MM.1S (cell line): ENCODE measurements at regions not wholly inside any gene's neighbourhood (a gene's known extent, or its start where the extent isn't known, plus 50 kb on each side); places are given as distances from the start of the nearest gene placed in this dataset.
"Not testable (repeated sequence)": the region's sequence is repeated elsewhere in the genome, so short reads cannot be mapped to it uniquely, and the experiment has no call there.

ENCODE experiments used
- DNase-seq: peaks from one replicate; pipeline ENCODE4 v3.0.0-alpha.2; 2015
- H2AFZ ChIP-seq: fragments of 300-600 bp; sonication (generic); 2 replicates; pipeline ENCODE4 v1.6.0; 2016; ENCODE audit warnings: antibody characterized with exemption, low read length
- H3F3A ChIP-seq: fragments of 300-600 bp; sonication (generic); 2 replicates; pipeline ENCODE4 v1.6.1; 2016; ENCODE audit warnings: mild to moderate bottlenecking, antibody characterized with exemption, low read length, moderate library complexity, mixed read lengths; ENCODE audit not compliant: insufficient read depth
- H3K27ac ChIP-seq: fragments of 300-600 bp; sonication (generic); 2 replicates; pipeline ENCODE4 v1.5.1; 2016; ENCODE audit warnings: mild to moderate bottlenecking, low read length
- H3K27me3 ChIP-seq: fragments of 300-600 bp; sonication (generic); replicated peaks from 2 replicates; pipeline ENCODE4 v1.6.0; 2016; ENCODE audit warnings: low read length; ENCODE audit not compliant: insufficient read depth
- H3K36me3 ChIP-seq: fragments of 300-600 bp; sonication (generic); replicated peaks from 2 replicates; pipeline ENCODE4 v1.6.1; 2016; ENCODE audit warnings: mild to moderate bottlenecking, low read length, mixed read lengths; ENCODE audit not compliant: insufficient read depth
- H3K4me1 ChIP-seq: fragments of 300-600 bp; sonication (generic); 2 replicates; pipeline ENCODE4 v1.6.1; 2016; ENCODE audit warnings: low read length, mixed read lengths
- H3K4me2 ChIP-seq: fragments of 300-600 bp; sonication (generic); 2 replicates; pipeline ENCODE4 v1.6.0; 2016; ENCODE audit warnings: low read depth, low read length
- H3K4me3 ChIP-seq: fragments of 300-600 bp; sonication (generic); 2 replicates; pipeline ENCODE4 v1.5.1; 2016; ENCODE audit warnings: low read length, mixed read lengths
- H3K79me2 ChIP-seq: fragments of 300-600 bp; sonication (generic); 2 replicates; pipeline ENCODE4 v1.6.1; 2016; ENCODE audit warnings: mixed run types, low read length, mixed read lengths
- H3K9ac ChIP-seq: fragments of 300-600 bp; sonication (generic); 2 replicates; pipeline ENCODE4 v1.6.1; 2016; ENCODE audit warnings: low read length, mixed read lengths
- H3K9me2 ChIP-seq: fragments of 300-600 bp; sonication (generic); replicated peaks from 2 replicates; pipeline ENCODE4 v1.6.1; 2016; ENCODE audit warnings: mild to moderate bottlenecking, low read length, mixed read lengths; ENCODE audit not compliant: insufficient read depth
- H3K9me3 ChIP-seq: fragments of 300-600 bp; sonication (generic); replicated peaks from 2 replicates; pipeline ENCODE4 v1.6.1; 2016; ENCODE audit warnings: mild to moderate bottlenecking, low read length, mixed read lengths; ENCODE audit not compliant: insufficient read depth
- H4K20me1 ChIP-seq: fragments of 300-600 bp; sonication (generic); 2 replicates; pipeline ENCODE4 v1.6.1; 2016; ENCODE audit warnings: mild to moderate bottlenecking, low read length, moderate library complexity, mixed read lengths; ENCODE audit not compliant: insufficient read depth
- EZH2 ChIP-seq: fragments of 300-600 bp; sonication (generic); optimal IDR thresholded peaks from 2 replicates; pipeline ENCODE3; 2017; ENCODE audit warnings: low read depth, mild to moderate bottlenecking, antibody characterized with exemption, low read length, mixed read lengths
- EZH2phosphoT487 ChIP-seq: fragments of 300-600 bp; sonication (generic); IDR thresholded peaks from 2 replicates; pipeline ENCODE4 v1.6.1; 2018; ENCODE audit warnings: antibody characterized with exemption, low read length
- TF ChIP-seq, protein P1 (sequence below): fragments of 300-600 bp; sonication (generic); IDR thresholded peaks from 2 replicates; pipeline ENCODE4 v1.5.1; 2016; ENCODE audit warnings: antibody characterized with exemption, low read length, mixed read lengths

DNA sequence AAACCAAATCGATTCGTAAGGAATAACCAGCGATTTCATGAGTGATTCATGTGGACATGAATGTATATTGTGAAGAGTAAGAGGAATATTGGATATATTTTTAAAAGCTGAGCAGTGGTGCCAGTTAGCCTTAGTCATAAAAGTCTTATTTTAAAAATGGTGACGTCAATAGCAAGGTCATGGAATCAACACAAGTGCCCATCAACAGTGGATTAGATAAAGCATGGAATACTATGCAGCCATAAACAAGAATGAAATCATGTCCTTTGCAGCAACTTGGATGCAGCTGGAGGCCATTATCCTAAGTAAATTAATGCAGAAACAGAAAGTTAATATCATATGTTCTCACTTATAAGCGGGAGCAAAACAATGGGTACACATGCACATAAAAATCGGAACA, 89.0 kb upstream of the STOX2 start:
- Histone ChIP-seq H3K9me3 (no peaks in the 10 kb centered on the region), H3K4me3 (no peak overlapping the region)

DNA sequence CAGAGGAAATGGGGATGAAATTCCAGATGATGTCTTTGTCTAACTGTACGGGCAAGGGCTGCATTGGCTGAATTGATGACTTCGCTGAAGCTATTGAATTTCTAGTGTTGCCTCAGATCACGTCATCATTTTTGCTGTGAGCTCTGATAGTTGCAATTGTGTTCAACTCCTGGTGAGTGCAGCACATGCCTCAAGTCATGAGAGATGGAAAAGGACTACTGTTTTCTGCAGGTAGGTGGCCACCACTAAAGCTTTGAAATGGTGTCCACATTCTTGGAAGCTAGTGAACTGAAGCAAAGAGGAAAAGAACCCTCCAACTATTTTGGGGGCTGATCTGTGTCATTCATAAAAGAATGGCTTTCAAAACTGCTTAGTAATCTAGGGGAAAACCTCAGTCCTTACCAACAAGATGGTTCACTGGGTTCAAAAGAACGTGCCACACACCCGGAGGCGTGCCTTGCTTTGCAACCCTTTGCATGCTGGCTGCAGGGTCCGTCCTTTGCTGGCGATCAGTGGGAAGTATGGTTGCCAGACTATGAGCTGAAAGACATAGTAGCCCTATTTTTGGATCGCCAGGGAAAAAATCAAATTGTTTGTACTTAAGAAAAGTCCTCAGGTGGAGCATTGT, 88.1 kb upstream of the STOX2 start:
- Histone ChIP-seq H3K36me3 (no peaks in the 10 kb centered on the region), H2AFZ (no peak overlapping the region), H3K27ac (no peak overlapping the region), H3K9me2 (no peaks in the 10 kb centered on the region), H3K9ac (no peak overlapping the region), H3K4me3 (no peak overlapping the region), H3K4me2 (no peak overlapping the region), H4K20me1 (no peaks in the 10 kb centered on the region), H3K79me2 (no peaks in the 10 kb centered on the region), H3K27me3 (no peaks in the 10 kb centered on the region), H3K9me3 (no peaks in the 10 kb centered on the region), H3F3A (no peaks in the 10 kb centered on the region), H3K4me1 (no peaks in the 10 kb centered on the region)
- DNase-seq, result no peak
- TF ChIP-seq EZH2phosphoT487 (no peak), EZH2 (no peak)
- TF ChIP-seq, protein P1, sequence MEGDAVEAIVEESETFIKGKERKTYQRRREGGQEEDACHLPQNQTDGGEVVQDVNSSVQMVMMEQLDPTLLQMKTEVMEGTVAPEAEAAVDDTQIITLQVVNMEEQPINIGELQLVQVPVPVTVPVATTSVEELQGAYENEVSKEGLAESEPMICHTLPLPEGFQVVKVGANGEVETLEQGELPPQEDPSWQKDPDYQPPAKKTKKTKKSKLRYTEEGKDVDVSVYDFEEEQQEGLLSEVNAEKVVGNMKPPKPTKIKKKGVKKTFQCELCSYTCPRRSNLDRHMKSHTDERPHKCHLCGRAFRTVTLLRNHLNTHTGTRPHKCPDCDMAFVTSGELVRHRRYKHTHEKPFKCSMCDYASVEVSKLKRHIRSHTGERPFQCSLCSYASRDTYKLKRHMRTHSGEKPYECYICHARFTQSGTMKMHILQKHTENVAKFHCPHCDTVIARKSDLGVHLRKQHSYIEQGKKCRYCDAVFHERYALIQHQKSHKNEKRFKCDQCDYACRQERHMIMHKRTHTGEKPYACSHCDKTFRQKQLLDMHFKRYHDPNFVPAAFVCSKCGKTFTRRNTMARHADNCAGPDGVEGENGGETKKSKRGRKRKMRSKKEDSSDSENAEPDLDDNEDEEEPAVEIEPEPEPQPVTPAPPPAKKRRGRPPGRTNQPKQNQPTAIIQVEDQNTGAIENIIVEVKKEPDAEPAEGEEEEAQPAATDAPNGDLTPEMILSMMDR, result no peak

More for the DNA sequence above, 89.0 kb upstream of the STOX2 start:
- Histone ChIP-seq H3K79me2 (no peaks in the 10 kb centered on the region), H3K9ac (no peak overlapping the region), H3K9me2 (no peaks in the 10 kb centered on the region), H3K27me3 (no peaks in the 10 kb centered on the region), H3K36me3 (no peaks in the 10 kb centered on the region), H2AFZ (no peak overlapping the region), H3K27ac (no peak overlapping the region), H3K4me2 (no peak overlapping the region), H3F3A (no peaks in the 10 kb centered on the region), H4K20me1 (no peaks in the 10 kb centered on the region), H3K4me1 (no peaks in the 10 kb centered on the region)
- TF ChIP-seq EZH2phosphoT487, result no peak
- TF ChIP-seq, protein P1, result no peak
- no peak for TF ChIP-seq EZH2
- DNase-seq, result no peak

DNA sequence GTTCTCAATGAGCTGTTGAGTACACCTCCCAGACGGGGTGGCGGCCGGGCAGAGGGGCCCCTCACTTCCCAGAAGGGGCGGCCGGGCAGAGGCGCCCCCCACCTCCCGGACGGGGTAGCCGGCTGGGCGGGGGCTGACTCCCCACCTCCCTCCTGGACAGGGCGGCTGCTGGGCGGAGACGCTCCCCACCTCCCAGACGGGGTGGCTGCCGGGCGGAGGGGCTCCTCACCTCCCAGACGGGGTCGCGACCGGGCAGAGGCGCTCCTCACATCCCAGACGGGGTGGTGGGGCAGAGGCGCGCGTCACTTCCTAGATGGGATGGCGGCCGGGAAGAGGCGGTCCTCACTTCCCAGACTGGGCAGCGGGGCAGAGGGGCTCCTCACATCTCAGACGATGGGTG, 86.5 kb upstream of the STOX2 start:
- H3K9me3 ChIP-seq, H3K9ac ChIP-seq, H3K4me1 ChIP-seq, H3K4me2 ChIP-seq, H3K36me3 ChIP-seq, H3K9me2 ChIP-seq, H3K79me2 ChIP-seq, DNase-seq, H3K27me3 ChIP-seq, H3K4me3 ChIP-seq, H4K20me1 ChIP-seq, H2AFZ ChIP-seq, H3F3A ChIP-seq, H3K27ac ChIP-seq: not testable (repeated sequence)

DNA sequence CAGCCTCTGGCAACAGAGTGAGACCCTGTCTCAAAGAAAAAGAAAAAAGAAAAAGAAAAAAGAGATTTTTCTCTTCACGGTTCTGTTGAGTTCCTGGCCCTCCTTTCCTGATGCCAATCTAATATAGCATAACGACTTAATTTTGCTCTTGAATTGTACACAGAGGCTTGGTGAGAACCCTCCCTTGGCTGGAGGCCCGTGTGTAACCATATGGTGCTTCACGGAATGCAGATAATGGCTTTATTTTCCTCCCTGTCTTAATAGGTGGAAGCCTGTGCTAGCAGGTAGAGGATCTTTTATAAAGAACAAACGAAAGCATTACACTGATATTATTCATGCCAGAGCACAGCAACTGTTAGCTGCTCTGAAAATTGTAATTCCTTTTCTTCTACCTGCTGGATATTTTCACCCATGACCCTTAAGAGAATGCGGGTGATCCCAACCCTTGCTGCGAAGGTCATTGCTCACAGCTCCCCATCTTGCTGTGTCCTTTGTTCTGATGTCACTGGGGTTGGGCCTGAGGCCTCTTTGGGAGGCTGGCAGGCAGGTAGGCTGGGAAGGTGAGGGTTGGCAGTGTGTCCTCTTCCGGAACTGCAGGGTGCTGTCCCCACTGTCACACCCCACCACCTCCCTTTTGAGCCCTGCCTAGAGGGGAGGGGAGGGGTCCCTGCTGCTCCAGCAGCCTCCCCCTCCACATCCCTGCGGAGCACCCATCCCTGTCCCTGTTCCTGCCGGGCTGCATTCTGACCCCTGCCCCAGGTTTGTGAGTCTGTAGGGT, 83.8 kb upstream of the STOX2 start:
- Histone ChIP-seq H3K79me2 (no peaks in the 10 kb centered on the region), H2AFZ (no peak overlapping the region), H3K4me1 (no peaks in the 10 kb centered on the region), H3K9ac (no peak overlapping the region), H3K4me2 (no peak overlapping the region), H3K9me2 (no peaks in the 10 kb centered on the region), H3K9me3 (no peaks in the 10 kb centered on the region), H4K20me1 (no peaks in the 10 kb centered on the region), H3K27me3 (no peaks in the 10 kb centered on the region), H3K36me3 (no peaks in the 10 kb centered on the region), H3F3A (no peaks in the 10 kb centered on the region), H3K4me3 (no peak overlapping the region), H3K27ac (no peak overlapping the region)
- DNase-seq, result no peak
- TF ChIP-seq EZH2 (no peak), EZH2phosphoT487 (no peak)
- TF ChIP-seq, protein P1, result no peak
